ENCODE measurements at regions not wholly inside any gene's neighbourhood (a gene's known extent, or its start where the extent isn't known, plus 50 kb on each side); places are given as distances from the start of the nearest gene placed in this dataset.

DNA sequence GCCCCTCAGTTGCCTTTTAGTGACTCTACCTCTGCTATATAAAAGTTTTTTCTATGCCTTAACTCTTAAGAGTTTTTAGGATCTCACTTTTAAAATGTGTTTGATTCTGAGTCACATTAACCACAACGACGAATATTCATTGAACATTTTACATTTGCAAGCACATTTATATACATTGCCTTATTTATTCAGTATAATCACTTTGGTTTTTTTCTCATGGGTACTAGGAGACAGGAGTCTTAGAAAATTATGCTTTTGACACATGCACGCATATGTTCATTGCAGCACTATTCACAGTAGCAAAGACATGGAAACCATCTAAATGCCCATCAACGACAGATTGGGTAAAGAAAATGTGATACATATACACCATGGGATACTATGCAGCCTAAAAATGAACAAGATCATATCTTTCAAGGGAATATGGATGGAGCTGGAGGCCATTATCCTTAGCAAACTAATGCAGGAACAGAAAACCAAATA, 236.9 kb upstream of the SPAG17 start:
- TF ChIP-seq, protein P1, sequence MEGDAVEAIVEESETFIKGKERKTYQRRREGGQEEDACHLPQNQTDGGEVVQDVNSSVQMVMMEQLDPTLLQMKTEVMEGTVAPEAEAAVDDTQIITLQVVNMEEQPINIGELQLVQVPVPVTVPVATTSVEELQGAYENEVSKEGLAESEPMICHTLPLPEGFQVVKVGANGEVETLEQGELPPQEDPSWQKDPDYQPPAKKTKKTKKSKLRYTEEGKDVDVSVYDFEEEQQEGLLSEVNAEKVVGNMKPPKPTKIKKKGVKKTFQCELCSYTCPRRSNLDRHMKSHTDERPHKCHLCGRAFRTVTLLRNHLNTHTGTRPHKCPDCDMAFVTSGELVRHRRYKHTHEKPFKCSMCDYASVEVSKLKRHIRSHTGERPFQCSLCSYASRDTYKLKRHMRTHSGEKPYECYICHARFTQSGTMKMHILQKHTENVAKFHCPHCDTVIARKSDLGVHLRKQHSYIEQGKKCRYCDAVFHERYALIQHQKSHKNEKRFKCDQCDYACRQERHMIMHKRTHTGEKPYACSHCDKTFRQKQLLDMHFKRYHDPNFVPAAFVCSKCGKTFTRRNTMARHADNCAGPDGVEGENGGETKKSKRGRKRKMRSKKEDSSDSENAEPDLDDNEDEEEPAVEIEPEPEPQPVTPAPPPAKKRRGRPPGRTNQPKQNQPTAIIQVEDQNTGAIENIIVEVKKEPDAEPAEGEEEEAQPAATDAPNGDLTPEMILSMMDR (IDR thresholded peaks at IDR 0.05; ENCODE audit: low read depth, low read length, poor library complexity, severe bottlenecking): no peak
- no peak for TF ChIP-seq EZH2phosphoT487 (IDR thresholded peaks at IDR 0.05; ENCODE audit: borderline replicate concordance, low read length)
